HEK293 (cell line): ENCODE measurements at regions not wholly inside any gene's neighbourhood (a gene's known extent, or its start where the extent isn't known, plus 50 kb on each side); places are given as distances from the start of the nearest gene placed in this dataset.
"Not testable (repeated sequence)": the region's sequence is repeated elsewhere in the genome, so short reads cannot be mapped to it uniquely, and the experiment has no call there.

Experiments used
- GLIS1 ChIP-seq: fragments of 450-650 bp; formaldehyde crosslinking; IDR thresholded peaks from 2 replicates; pipeline ENCODE4 v1.5.1; 2016; ENCODE audit warnings: missing biosample characterization, missing genetic modification characterization
- SP7 ChIP-seq: fragments of 450-650 bp; formaldehyde crosslinking; IDR thresholded peaks from 2 replicates; pipeline ENCODE4 v1.5.1; 2016; ENCODE audit warnings: missing biosample characterization, missing genetic modification characterization
- ZBTB21 ChIP-seq: fragments of 450-650 bp; formaldehyde crosslinking; IDR thresholded peaks from 2 replicates; pipeline ENCODE4 v1.5.1; 2017; ENCODE audit warnings: missing biosample characterization, missing genetic modification characterization
- ZNF138 ChIP-seq: fragments of 450-650 bp; formaldehyde crosslinking; IDR thresholded peaks from 2 replicates; pipeline ENCODE4 v1.5.1; 2016; ENCODE audit warnings: missing biosample characterization, missing genetic modification characterization, borderline replicate concordance
- ZNF311 ChIP-seq: fragments of 450-650 bp; formaldehyde crosslinking; IDR thresholded peaks from 2 replicates; pipeline ENCODE4 v1.5.1; 2017; ENCODE audit warnings: missing biosample characterization, missing genetic modification characterization, borderline replicate concordance
- ZNF530 ChIP-seq: fragments of 450-650 bp; formaldehyde crosslinking; IDR thresholded peaks from 2 replicates; pipeline ENCODE4 v1.5.1; 2016; ENCODE audit warnings: low read depth, missing biosample characterization, missing genetic modification characterization
- ZNF785 ChIP-seq: fragments of 450-650 bp; formaldehyde crosslinking; IDR thresholded peaks from 2 replicates; pipeline ENCODE4 v1.5.1; 2016; ENCODE audit warnings: missing biosample characterization, missing genetic modification characterization
- ZXDB ChIP-seq: fragments of 450-650 bp; formaldehyde crosslinking; IDR thresholded peaks from 2 replicates; pipeline ENCODE4 v1.5.1; 2016; ENCODE audit warnings: missing biosample characterization, missing genetic modification characterization
- TF ChIP-seq, protein P1 (sequence below): fragments of 450-650 bp; formaldehyde crosslinking; IDR thresholded peaks from 2 replicates; pipeline ENCODE4 v1.5.1; 2016; ENCODE audit warnings: missing biosample characterization, missing genetic modification characterization

DNA sequence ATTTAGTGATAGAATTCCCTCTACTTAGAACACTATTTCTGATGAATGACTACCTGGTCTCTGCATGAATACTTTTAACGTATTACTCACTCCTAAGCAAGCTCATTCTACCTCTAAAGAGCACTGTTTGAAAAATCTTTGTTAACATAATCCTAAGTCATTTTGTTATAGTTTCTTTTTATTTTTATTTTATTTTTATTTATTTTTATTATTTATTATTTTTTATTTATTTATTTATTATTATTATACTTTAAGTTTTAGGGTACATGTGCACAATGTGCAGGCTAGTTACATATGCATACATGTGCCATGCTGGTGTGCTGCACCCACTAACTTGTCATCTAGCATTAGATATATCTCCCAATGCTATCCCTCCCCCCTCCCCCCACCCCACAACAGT lies 99.6 kb downstream of the SMPDL3A start:
- TF ChIP-seq, protein P1, sequence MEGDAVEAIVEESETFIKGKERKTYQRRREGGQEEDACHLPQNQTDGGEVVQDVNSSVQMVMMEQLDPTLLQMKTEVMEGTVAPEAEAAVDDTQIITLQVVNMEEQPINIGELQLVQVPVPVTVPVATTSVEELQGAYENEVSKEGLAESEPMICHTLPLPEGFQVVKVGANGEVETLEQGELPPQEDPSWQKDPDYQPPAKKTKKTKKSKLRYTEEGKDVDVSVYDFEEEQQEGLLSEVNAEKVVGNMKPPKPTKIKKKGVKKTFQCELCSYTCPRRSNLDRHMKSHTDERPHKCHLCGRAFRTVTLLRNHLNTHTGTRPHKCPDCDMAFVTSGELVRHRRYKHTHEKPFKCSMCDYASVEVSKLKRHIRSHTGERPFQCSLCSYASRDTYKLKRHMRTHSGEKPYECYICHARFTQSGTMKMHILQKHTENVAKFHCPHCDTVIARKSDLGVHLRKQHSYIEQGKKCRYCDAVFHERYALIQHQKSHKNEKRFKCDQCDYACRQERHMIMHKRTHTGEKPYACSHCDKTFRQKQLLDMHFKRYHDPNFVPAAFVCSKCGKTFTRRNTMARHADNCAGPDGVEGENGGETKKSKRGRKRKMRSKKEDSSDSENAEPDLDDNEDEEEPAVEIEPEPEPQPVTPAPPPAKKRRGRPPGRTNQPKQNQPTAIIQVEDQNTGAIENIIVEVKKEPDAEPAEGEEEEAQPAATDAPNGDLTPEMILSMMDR: not testable (repeated sequence)
- not testable (repeated sequence) for TF ChIP-seq ZNF311; ZNF530; SP7 (tag by site-specific recombination); ZBTB21 (tag by site-specific recombination); ZNF785 (tag by site-specific recombination); GLIS1; ZXDB (tag by site-specific recombination); ZNF138 (tag by site-specific recombination)
